Omental fat pad (tissue), 3 donors: ENCODE measurements at regions not wholly inside any gene's neighbourhood (a gene's known extent, or its start where the extent isn't known, plus 50 kb on each side); places are given as distances from the start of the nearest gene placed in this dataset.

Experiments
- ATAC-seq: fragments of 150-250 bp; one replicate; pipeline ENCODE4 v1.9.1; 2016; ENCODE audit warnings: mild to moderate bottlenecking, moderate library complexity; ENCODE audit not compliant: low FRiP score
- DNase-seq: peaks from one replicate; pipeline ENCODE4 v3.0.0-alpha.2; 2019; ENCODE audit warnings: low spot score
- CTCF ChIP-seq, 3 donors: fragments of 450-650 bp; IDR thresholded peaks; one replicate each; pipeline ENCODE4 v1.5.1; 2016 to 2017; ENCODE audit warnings: antibody characterized with exemption in 3 of 3, mild to moderate bottlenecking in 3 of 3, moderate library complexity in 2 of 3

- ATAC-seq (no peak), DNase-seq (no peak)
- no peak for TF ChIP-seq CTCF (IDR thresholded peaks at IDR 0.05)
Measured at GRCh38 chr3:95272166-95272565, 1209.3 kb downstream of the NSUN3 start.

- no peak for ATAC-seq
- no peak for DNase-seq
- TF ChIP-seq CTCF (IDR thresholded peaks at IDR 0.05): no peak
Measured at GRCh38 chr3:95272781-95273180, 1209.9 kb downstream of the NSUN3 start.

- no peak for TF ChIP-seq CTCF (IDR thresholded peaks at IDR 0.05)
- no peak for DNase-seq
Measured at GRCh38 chr3:95277613-95278012, 1214.8 kb downstream of the NSUN3 start.

GRCh38 chr3:95280711-95281352 is 1218.0 kb downstream of the NSUN3 start:
- ATAC-seq: no peak
- no peak for TF ChIP-seq CTCF (IDR thresholded peaks at IDR 0.05)

More at GRCh38 chr3:95277613-95278012, 1214.8 kb downstream of the NSUN3 start:
- no peak for ATAC-seq

GRCh38 chr3:95289295-95289694 is 1226.4 kb downstream of the NSUN3 start:
- no peak for DNase-seq
- TF ChIP-seq CTCF (IDR thresholded peaks at IDR 0.05): no peak
- ATAC-seq: no peak

More at GRCh38 chr3:95280711-95281352, 1218.0 kb downstream of the NSUN3 start:
- DNase-seq: no peak

GRCh38 chr3:95297581-95297980 is 1234.7 kb downstream of the NSUN3 start:
- DNase-seq: no peak
- ATAC-seq: no peak

More at GRCh38 chr3:95297581-95297980, 1234.7 kb downstream of the NSUN3 start:
- no peak for TF ChIP-seq CTCF (IDR thresholded peaks at IDR 0.05)
